Activated CD4-positive, alpha-beta memory T cell treated with anti-CD3 and anti-CD28 coated beads for 36 hours (primary cell): ENCODE measurements at regions not wholly inside any gene's neighbourhood (a gene's known extent, or its start where the extent isn't known, plus 50 kb on each side); places are given as distances from the start of the nearest gene placed in this dataset.

Source experiments
- CTCF ChIA-PET: fragments of 350-600 bp; sonication (Branson Sonifier 250); formaldehyde crosslinking; loops from one replicate; lab custom pipeline; 2021; ENCODE audit warnings: antibody characterized with exemption, inconsistent platforms; lab: Charles Lee
- POLR2A ChIA-PET: fragments of 350-600 bp; sonication (Branson Sonifier 250); formaldehyde crosslinking; loops from one replicate; lab custom pipeline; 2021; ENCODE audit warnings: antibody characterized with exemption; lab: Charles Lee
- DNase-seq: peaks from one replicate; pipeline ENCODE4 v3.0.0-alpha.2; 2020
- H3K27ac Mint-ChIP-seq: one replicate; pipeline ENCODE4 v1.8.0; 2021; ENCODE audit warnings: mixed read lengths
- H3K27me3 Mint-ChIP-seq: one replicate; pipeline ENCODE4 v1.8.0; 2021; ENCODE audit warnings: mixed read lengths
- H3K36me3 Mint-ChIP-seq: one replicate; pipeline ENCODE4 v1.8.0; 2021; ENCODE audit warnings: mixed read lengths
- H3K4me1 Mint-ChIP-seq: one replicate; pipeline ENCODE4 v1.8.0; 2021; ENCODE audit warnings: low read depth, mixed read lengths
- H3K4me3 Mint-ChIP-seq: one replicate; pipeline ENCODE4 v1.8.0; 2021; ENCODE audit warnings: mild to moderate bottlenecking, mixed read lengths
- H3K9me3 Mint-ChIP-seq: one replicate; pipeline ENCODE4 v1.8.0; 2021; ENCODE audit warnings: mixed read lengths
- intact Hi-C: fragments of 100-400 bp; cut with micrococcal nuclease; formaldehyde crosslinking; loops from one replicate; pipeline ENCODE4 v1.15.1; 2023

DNA sequence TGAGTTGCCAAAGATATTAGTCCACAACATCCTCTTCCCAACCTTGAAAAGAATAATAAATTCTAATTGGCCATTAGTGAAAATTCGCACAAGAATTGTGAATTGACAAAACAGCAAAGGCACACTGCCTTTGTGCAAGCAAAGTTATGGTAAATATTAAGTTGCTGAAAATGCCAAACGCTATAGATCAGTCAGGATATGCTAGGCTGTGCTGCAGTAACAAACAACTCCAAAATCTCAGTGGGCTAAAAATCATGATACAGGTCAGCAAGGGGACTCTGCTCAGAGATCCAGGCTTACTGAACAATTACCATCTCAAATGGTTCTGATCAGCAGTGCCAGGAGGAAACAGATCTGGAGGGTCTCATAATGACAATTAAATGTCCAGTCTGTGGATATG is 238.0 kb upstream of the IGF1R start:
- Mint-ChIP-seq H3K9me3 (peaks cover 3% of the 10 kb centered on the region), H3K4me3 (no peak overlapping the region), H3K36me3 (no peaks in the 10 kb centered on the region), H3K27ac (no peak overlapping the region), H3K4me1 (no peaks in the 10 kb centered on the region), H3K27me3 (peaks cover 1% of the 10 kb centered on the region)
- intact Hi-C loops, result no loop called here
- ChIA-PET POLR2A (no interaction called here), CTCF (interaction anchor here (1.5 kb wide), 1 partner anchor 18 kb away, joined by 8 read pairs; no protein-coding TSS in a partner anchor)
- DNase-seq, result no peak

- H3K27me3 Mint-ChIP-seq, result peaks cover 2% of the 10 kb centered on the region
- CTCF ChIA-PET, result interaction anchor here (0.7 kb wide), 1 partner anchor 1106 kb away, joined by 4 read pairs; no protein-coding TSS in a partner anchor
- no peaks in the 10 kb centered on the region for H3K36me3 Mint-ChIP-seq
- no peak overlapping the region for H3K4me3 Mint-ChIP-seq
- H3K27ac Mint-ChIP-seq, result no peak overlapping the region
- H3K4me1 Mint-ChIP-seq, result no peaks in the 10 kb centered on the region
- intact Hi-C loops, result no loop called here
- POLR2A ChIA-PET, result no interaction called here
- peaks cover 3% of the 10 kb centered on the region for H3K9me3 Mint-ChIP-seq
- DNase-seq, result no peak
Observed at GRCh38 chr15:98412852-98413251, 235.5 kb upstream of the IGF1R start.

DNA sequence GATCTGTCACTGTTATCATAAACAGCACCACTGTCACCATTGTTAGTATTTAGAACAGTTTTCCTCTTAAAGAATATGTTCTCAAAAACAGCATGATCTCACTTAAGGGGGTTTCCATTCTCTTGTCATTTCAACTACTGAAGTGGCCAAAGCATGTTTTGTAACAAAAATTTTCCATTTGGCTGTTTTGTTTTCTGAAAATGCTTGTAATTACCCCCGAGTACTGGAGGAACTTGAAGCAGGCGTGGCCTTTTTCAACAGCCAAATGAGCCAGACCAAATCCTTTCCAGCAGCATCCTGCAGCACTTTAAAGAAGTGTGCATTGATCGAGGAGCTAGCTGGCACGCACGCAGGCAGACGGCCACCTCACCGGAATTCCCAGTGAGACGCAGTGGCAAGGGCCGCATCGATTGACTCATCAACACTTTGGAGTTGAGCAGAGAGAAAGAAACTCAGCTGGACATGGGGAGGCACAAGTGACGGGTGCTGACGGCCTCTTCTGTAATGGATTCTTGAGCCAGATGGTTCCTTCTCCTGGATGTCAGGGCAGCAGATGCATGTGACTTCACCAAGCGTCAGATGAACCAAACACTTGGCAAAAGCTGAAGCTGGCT is 234.3 kb upstream of the IGF1R start:
- Mint-ChIP-seq H3K9me3 (peaks cover 3% of the 10 kb centered on the region), H3K36me3 (no peaks in the 10 kb centered on the region), H3K4me1 (no peaks in the 10 kb centered on the region), H3K4me3 (no peak overlapping the region), H3K27ac (no peak overlapping the region), H3K27me3 (peaks cover 7% of the 10 kb centered on the region)
- DNase-seq, result no peak
- CTCF ChIA-PET, result interaction anchor here (0.6 kb wide), 1 partner anchor 92 kb away, joined by 3 read pairs; no protein-coding TSS in a partner anchor
- intact Hi-C loops, result no loop called here
- POLR2A ChIA-PET, result no interaction called here

GRCh38 chr15:98416222-98416855 is 232.0 kb upstream of the IGF1R start:
- ChIA-PET POLR2A (no interaction called here), CTCF (no interaction called here)
- H3K36me3 Mint-ChIP-seq, result no peaks in the 10 kb centered on the region
- H3K4me3 Mint-ChIP-seq, result no peak overlapping the region
- H3K9me3 Mint-ChIP-seq, result no peaks in the 10 kb centered on the region
- no peak for DNase-seq
- intact Hi-C loops, result no loop called here
- H3K4me1 Mint-ChIP-seq, result peaks cover under 1% of the 10 kb centered on the region
- peaks cover 19% of the 10 kb centered on the region for H3K27me3 Mint-ChIP-seq
- H3K27ac Mint-ChIP-seq, result no peak overlapping the region

- ChIA-PET POLR2A (no interaction called here), CTCF (interaction anchor here (1.8 kb wide), 1 partner anchor 106 kb away, joined by 7 read pairs; no protein-coding TSS in a partner anchor)
- intact Hi-C loops, result no loop called here
- H3K27me3 Mint-ChIP-seq, result peaks cover 27% of the 10 kb centered on the region
- no peak overlapping the region for H3K27ac Mint-ChIP-seq
- DNase-seq, result no peak
- no peak overlapping the region for H3K4me3 Mint-ChIP-seq
- no peaks in the 10 kb centered on the region for H3K9me3 Mint-ChIP-seq
- H3K4me1 Mint-ChIP-seq, result peaks cover 7% of the 10 kb centered on the region
- no peaks in the 10 kb centered on the region for H3K36me3 Mint-ChIP-seq
Observed at GRCh38 chr15:98417346-98417745, 231.0 kb upstream of the IGF1R start.

DNA sequence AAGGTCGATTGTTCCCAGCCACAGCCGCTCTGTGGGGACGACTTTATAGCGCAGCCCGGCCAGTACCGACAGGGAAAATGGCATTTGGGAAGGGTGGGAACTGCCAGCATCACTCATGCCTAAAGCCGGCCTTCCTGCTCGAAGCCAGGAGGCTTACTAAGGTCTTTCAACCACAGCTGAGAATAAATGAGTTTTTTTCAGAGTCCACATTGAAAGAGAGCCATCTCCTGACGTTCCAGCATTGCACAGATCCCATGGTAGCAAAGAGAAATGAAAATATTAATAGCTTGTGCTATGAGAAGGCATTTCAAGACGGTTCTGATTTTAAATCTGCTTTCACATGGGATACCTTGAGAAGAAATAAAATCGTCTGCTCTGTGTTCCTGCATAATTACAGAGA is 230.2 kb upstream of the IGF1R start:
- no peaks in the 10 kb centered on the region for H3K36me3 Mint-ChIP-seq

DNA sequence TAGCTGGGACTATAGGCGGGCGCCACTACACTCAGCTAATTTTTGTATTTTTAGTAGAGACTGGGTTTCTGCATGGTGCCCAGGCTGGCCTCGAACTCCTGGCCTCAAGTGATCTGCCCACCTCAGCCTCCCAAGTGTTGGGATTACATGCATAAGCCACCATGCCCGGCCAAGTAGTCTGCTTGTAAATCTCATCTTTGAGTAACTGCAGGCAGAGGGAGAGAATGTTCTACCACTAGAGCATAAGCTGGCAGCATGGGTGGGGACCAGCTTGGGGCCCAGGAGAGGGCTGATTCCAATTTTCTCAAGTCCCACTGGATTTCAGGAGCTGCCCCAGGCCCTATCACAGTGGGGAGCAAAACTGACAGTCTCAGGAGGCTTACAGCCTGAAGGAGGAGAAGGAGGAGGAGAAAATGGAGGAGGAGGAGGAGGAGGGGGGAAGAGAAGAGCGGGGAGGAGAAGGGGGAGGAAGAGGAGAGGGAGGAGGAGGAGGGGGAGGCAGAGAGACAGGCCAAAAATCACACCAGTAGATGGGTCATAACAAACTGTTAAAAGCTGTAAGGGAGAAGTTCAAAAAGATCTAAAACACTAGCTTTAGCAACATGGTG is 229.1 kb upstream of the IGF1R start:
- Mint-ChIP-seq H3K27ac (no peak overlapping the region), H3K4me3 (no peak overlapping the region), H3K36me3 (no peaks in the 10 kb centered on the region), H3K4me1 (peaks cover 7% of the 10 kb centered on the region), H3K9me3 (no peaks in the 10 kb centered on the region), H3K27me3 (peaks cover 35% of the 10 kb centered on the region)
- POLR2A ChIA-PET, result no interaction called here
- DNase-seq, result no peak
- CTCF ChIA-PET, result interaction anchor here (1.8 to 3.3 kb wide), 2 partner anchors 10 to 108 kb away, joined by 7 to 14 read pairs; no protein-coding TSS in a partner anchor
- intact Hi-C loops, result no loop called here

More for the DNA sequence above, 230.2 kb upstream of the IGF1R start:
- intact Hi-C loops, result no loop called here
- CTCF ChIA-PET, result interaction anchor here (1.8 to 3.3 kb wide), 2 partner anchors 11 to 107 kb away, joined by 7 to 14 read pairs; no protein-coding TSS in a partner anchor
- Mint-ChIP-seq H3K9me3 (no peaks in the 10 kb centered on the region), H3K27me3 (peaks cover 35% of the 10 kb centered on the region), H3K4me1 (peaks cover 7% of the 10 kb centered on the region), H3K4me3 (no peak overlapping the region), H3K27ac (no peak overlapping the region)
- POLR2A ChIA-PET, result no interaction called here
- DNase-seq, result no peak

DNA sequence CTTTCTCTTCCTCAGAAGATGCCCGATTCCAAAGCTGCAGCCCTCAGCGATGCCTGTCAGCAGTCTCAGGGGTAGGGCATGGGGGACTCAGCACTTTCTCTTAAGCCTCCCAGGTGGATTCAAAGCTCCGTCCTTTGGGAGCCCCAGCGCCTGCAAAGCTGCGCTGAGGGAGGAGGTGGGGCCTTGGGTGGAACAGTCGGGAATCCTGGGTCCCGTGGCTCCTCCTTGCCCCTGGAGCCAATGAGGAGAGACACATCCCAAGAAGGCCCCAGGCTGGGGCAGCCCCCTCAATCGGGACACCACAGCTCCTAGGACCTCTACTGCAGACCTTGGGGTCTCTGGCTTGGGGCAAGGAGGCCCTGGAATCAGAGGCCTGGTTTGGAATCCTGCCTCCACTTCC is 227.5 kb upstream of the IGF1R start:
- Mint-ChIP-seq H3K4me1 (peaks cover 7% of the 10 kb centered on the region), H3K27ac (no peak overlapping the region), H3K9me3 (no peaks in the 10 kb centered on the region), H3K4me3 (no peak overlapping the region), H3K27me3 (peaks cover 38% of the 10 kb centered on the region), H3K36me3 (no peaks in the 10 kb centered on the region)
- DNase-seq, result no peak
- CTCF ChIA-PET, result interaction anchor here (1.0 to 3.3 kb wide), 6 partner anchors 8 to 128 kb away, joined by 3 to 46 read pairs (median 3); no protein-coding TSS in a partner anchor
- intact Hi-C loops, result loop anchor here (1.0 to 5.0 kb wide), 2 partner anchors 110 to 129 kb away; no protein-coding TSS in a partner anchor
- POLR2A ChIA-PET, result no interaction called here

GRCh38 chr15:98421419-98422129 is 226.8 kb upstream of the IGF1R start:
- ChIA-PET POLR2A (no interaction called here), CTCF (interaction anchor here (0.8 to 3.1 kb wide), 13 partner anchors 9 to 638 kb away, joined by 3 to 46 read pairs (median 4); no protein-coding TSS in a partner anchor)
- H3K4me1 Mint-ChIP-seq, result peaks cover 7% of the 10 kb centered on the region
- H3K27ac Mint-ChIP-seq, result no peak overlapping the region
- peak; percentile 66 for DNase-seq
- no peaks in the 10 kb centered on the region for H3K36me3 Mint-ChIP-seq
- H3K27me3 Mint-ChIP-seq, result peaks cover 43% of the 10 kb centered on the region
- no peaks in the 10 kb centered on the region for H3K9me3 Mint-ChIP-seq
- intact Hi-C loops, result loop anchor here (1.0 to 5.0 kb wide), 2 partner anchors 110 to 129 kb away; no protein-coding TSS in a partner anchor
- H3K4me3 Mint-ChIP-seq, result no peak overlapping the region

- POLR2A ChIA-PET, result no interaction called here
- no peaks in the 10 kb centered on the region for H3K36me3 Mint-ChIP-seq
- no peaks in the 10 kb centered on the region for H3K9me3 Mint-ChIP-seq
- intact Hi-C loops, result loop anchor here (5.0 kb wide), 1 partner anchor 130 kb away; no protein-coding TSS in a partner anchor
- CTCF ChIA-PET, result interaction anchor here (0.8 to 3.1 kb wide), 12 partner anchors 8 to 637 kb away, joined by 3 to 46 read pairs (median 4); no protein-coding TSS in a partner anchor
- H3K27ac Mint-ChIP-seq, result no peak overlapping the region
- peaks cover 44% of the 10 kb centered on the region for H3K27me3 Mint-ChIP-seq
- H3K4me1 Mint-ChIP-seq, result peaks cover 7% of the 10 kb centered on the region
- H3K4me3 Mint-ChIP-seq, result no peak overlapping the region
- no peak for DNase-seq
Observed at GRCh38 chr15:98422130-98422478, 226.2 kb upstream of the IGF1R start.

DNA sequence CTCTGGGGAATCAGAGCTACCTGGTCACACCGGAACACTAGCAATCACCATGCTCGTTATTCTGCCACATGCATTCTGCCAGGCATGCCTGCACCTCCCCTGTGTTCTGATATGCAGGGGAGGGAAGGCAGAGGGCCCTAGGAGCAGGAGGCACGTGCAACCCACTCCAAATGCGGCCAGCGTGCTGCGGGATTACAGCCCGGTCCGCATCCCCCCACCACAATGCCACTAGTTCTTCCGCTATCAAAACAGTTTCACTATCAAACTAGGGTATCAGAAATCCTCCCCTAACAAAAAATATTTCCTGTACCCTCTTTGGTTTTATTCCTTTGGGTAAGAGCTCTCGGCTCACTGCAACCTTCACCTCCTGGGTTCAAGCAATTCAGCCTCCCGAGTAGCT is 223.2 kb upstream of the IGF1R start:
- ChIA-PET POLR2A (no interaction called here), CTCF (interaction anchor here (0.7 to 2.5 kb wide), 3 partner anchors 15 to 116 kb away, joined by 3 to 17 read pairs (median 3); no protein-coding TSS in a partner anchor)
- Mint-ChIP-seq H3K4me3 (no peak overlapping the region), H3K9me3 (no peaks in the 10 kb centered on the region), H3K36me3 (no peaks in the 10 kb centered on the region), H3K27ac (no peak overlapping the region), H3K4me1 (peaks cover 12% of the 10 kb centered on the region), H3K27me3 (peaks cover 54% of the 10 kb centered on the region)
- intact Hi-C loops, result no loop called here
- no peak for DNase-seq
